ENCODE measurements at regions not wholly inside any gene's neighbourhood (a gene's known extent, or its start where the extent isn't known, plus 50 kb on each side); places are given as distances from the start of the nearest gene placed in this dataset.

DNA sequence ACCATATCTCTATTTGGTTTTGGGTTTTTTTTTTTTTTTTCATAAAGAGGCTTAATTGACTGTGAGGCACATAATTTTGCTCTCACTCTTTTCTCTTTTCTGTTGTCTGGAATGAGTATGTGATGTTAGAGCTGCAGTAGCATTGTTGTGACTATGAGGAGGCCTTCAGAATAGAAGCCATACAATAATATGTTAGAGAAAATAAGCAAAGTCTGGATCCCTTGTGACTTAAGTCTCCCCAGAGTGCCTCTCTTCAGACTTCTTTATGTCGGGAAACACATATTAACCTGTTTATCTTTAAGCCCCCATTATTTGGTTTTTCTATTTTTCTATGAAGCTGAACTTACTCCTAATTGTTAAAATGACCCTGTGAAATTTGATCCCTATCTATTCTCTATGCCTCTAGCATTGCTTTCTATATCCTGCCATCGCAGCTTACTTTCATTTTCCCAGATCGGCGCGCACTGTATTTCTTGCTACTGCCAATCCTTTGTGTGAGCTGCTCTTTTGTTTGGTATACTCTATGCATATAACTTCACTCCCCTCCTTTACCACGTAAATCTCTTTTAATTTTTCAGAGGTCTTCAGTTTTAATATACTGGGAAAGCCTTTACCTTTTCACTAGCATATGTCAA is 372.5 kb upstream of the KCNN2 start:
- no peak for TF ChIP-seq CTCF (IDR thresholded peaks at IDR 0.05)
- TF ChIP-seq POLR2A (IDR thresholded peaks at IDR 0.05), result no peak

All from breast epithelium (tissue), 3 donors.